GM18870 (cell line): ENCODE measurements at regions not wholly inside any gene's neighbourhood (a gene's known extent, or its start where the extent isn't known, plus 50 kb on each side); places are given as distances from the start of the nearest gene placed in this dataset.
"Not testable (repeated sequence)": the region's sequence is repeated elsewhere in the genome, so short reads cannot be mapped to it uniquely, and the experiment has no call there.

Experiments
- ATAC-seq: cut with Tn5 transposase; IDR thresholded peaks from one replicate; pipeline ENCODE4 v1.9.1; 2021; ENCODE audit warnings: moderate library complexity; ENCODE audit not compliant: unreplicated experiment

- no peak for ATAC-seq
These were observed 817.6 kb downstream of the TNS3 start for GRCh38 chr7:46764100-46764936.

GRCh38 chr7:46763344-46763743, 818.6 kb downstream of the TNS3 start:
- no peak for ATAC-seq

GRCh38 chr7:46759711-46760480, 822.0 kb downstream of the TNS3 start:
- ATAC-seq, result no peak

DNA sequence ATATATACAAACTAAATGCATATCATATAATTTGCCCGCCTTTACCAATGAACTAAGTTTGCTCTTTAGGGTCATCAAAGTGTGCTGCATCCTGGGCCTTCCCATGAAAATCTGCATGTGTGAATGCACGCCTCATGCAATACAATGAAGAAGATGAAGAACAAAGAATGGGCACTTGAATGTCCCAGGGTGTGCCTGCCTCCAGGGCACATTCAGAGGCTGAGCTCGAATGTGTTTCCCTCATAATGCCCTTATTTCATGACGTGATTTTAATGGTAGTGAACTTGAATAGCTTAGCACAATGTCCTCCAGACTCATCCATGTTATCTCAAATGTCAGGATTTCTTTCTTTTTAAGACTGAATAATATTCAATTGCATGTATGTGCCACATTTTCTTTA, 824.9 kb downstream of the TNS3 start:
- no peak for ATAC-seq

DNA sequence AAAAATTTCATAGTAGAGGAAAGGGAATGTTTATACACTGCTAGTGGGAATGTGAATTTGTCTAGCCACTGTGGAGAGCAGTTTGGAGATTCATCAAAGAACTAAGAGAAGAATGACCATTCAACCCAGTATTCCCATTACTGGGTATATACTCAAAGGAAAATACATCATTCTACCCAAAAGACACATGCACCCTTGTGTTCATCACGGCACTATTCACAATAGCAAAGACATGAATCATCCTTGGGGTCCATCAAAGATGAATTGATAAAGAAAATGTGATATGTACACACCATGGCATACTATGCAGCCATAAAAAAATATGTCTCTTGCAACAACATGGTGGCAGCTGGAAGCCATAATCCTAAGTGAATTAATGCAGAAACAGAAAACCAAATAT, 825.7 kb downstream of the TNS3 start:
- ATAC-seq, result no peak

DNA sequence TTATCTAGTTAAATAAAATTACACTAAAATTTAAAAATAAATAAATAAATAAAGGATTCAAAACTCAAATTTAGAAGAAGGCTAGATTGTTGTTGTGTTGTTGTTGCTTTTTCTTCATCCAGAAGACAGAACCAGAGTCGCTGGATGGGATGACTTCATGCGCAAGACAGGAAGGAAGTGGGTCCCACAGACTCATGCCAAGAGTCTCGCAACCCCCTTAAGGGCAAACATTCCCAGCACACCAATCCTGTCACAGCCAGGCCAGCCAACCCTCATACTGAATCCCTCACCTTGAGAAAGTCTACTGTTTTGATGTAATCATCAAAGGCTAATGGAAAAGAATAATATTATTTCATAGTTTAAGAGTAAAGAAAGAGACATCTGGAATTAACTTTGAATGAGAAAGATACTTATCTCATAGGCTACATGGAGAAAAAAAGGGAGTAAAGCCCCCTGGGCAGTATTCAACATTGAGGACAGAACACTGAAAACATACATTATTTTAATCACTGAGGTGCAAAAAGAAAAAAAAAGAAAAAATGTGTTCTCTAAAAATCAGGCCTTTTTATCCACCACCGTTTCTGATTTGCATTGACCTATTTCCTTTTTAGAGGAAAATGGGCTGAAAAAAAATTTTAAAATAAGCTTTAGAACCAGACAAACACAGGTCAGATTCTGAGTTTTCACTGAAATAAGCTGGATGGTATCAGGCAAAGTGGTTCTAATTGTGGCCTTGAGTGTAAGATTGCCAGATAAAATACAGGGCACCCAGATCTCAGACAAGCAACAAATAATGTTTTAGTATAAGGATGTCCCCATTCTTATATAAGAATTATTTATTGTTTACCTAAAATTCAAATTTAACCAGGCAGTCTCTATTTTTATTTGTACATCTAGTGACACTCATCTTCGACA, 826.5 kb downstream of the TNS3 start:
- no peak for ATAC-seq

- no peak for ATAC-seq
These were observed 827.7 kb downstream of the TNS3 start for GRCh38 chr7:46754140-46754720.

GRCh38 chr7:46753662-46754061, 828.2 kb downstream of the TNS3 start:
- no peak for ATAC-seq

- ATAC-seq, result no peak
These were observed 829.0 kb downstream of the TNS3 start for GRCh38 chr7:46752881-46753366.

DNA sequence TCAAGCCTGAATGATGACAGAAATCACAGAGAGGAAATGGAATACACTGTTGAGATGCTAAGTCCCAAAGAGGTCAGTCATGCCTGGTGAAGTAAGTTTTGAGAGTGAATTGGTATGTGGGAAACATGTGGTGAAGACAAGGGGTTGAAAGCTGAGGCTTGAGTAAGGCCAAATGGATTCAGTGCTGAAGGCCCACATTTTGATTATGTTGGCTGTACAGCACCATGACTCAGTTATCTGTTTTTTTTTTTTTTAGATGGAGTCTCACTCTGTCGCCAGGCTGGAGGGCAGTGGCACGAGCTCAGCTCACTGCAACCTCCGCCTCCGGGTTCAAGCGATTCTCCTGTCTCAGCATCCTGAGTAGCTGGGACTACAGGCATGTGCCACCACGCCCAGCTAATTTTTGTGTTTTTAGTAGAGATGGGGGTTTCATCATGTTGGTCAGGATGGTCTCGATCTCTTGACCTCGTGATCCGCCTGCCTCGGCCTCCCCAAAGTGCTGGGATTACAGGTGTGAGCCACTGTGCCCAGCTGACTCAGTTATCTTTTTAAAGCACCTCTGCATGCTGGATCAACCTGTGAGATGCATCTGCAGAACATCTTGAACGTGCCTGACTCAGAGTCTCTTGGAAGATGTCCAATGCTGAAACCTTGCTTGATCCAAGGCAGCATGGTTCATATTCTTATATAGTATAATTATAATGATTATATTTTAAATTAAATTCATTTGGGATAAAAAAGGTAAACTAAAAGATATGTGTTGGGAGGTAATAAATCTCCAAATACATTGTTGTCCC, 829.8 kb downstream of the TNS3 start:
- ATAC-seq, result not testable (repeated sequence)

DNA sequence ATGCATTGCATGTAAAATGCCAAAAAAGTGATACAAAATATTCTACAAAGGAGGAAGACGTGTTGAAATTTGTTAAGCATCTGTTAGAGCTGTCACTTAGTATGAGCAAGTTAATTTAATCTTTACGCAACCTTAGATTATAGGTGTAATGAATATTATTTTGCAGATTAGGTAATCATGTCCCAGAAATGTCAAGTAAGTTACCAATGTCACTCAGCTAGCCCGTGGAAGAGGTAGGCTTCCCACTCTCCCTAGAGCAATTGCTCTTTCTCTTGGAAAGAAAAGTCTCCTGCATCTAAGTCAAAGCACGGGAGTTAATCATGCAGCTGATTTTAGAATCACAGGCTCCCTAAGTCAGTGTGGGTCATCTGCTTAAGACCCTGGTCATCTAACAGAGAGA, 830.4 kb upstream of the IGFBP3 start:
- no peak for ATAC-seq

DNA sequence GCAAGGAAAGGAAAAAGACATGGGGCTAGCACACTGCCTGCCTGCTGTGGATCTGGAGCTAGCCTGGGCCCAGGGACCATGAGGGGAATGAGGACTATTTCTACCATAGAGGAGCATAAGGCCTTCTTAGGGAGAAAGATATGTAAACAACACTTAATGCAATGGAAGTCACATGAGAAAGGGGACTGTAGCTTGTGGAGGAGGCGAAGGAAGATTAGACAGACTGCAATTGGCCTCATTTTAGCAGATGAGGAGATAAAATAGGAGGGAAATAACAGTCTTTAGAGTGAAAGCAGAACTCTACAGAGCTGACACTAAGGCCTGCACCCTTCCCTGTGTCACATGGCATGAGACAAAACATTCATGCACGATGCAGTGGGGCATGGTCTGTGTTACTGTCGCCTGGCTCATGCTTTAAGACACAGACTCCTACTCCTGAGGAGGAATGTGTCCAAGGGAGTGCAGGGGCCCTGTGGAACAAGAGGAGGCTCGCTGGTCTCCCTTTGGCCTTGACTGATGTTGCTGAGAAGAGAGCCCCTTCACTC, 829.3 kb upstream of the IGFBP3 start:
- no peak for ATAC-seq

GRCh38 chr7:46747869-46748576, 827.0 kb upstream of the IGFBP3 start:
- no peak for ATAC-seq

DNA sequence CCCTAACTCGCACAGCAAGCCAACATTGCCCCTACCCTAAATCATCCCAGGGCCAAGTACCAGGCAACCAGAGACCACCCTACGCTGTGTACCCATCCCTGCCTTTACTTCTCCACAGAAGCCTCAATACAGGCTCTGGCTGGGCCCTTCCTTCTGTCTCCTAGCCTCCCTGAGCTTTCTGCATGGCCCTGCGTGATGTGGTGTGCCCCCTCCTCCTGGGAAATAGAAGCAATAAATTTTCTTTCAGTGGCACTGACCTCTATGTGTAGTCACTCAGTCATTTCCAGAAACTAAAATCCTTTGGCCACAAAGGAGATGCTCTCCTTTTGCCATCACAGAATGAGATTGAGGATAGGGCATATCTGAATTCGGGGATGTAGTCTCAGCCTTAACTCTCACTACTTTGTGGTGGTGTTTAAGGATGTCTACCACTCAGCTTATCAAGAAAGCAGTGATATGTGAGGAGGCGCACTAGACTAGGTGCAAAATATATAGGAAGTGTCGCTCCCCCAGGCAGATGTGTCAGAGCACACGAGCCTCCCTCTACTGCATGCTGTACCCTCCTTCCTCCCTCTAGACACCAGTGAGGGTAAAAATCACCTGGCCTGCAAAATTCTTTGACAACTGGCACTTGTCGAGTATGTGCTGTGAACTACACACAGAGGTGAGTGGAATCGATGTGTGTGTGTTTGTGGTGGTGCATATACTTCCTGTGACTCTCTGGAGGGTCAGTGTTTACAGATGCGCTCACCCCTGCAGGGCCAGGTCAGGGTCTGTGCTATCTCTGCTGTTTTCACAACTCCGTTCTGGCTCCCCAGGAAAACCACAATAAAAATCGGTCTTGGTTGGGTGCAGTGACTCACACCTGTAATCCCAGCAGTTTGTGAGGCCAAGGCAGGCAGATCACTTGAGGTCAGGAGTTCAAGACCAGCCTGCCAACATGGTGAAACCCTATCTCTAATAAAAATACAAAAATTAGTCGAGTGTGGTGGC, 825.9 kb upstream of the IGFBP3 start:
- ATAC-seq, result no peak

DNA sequence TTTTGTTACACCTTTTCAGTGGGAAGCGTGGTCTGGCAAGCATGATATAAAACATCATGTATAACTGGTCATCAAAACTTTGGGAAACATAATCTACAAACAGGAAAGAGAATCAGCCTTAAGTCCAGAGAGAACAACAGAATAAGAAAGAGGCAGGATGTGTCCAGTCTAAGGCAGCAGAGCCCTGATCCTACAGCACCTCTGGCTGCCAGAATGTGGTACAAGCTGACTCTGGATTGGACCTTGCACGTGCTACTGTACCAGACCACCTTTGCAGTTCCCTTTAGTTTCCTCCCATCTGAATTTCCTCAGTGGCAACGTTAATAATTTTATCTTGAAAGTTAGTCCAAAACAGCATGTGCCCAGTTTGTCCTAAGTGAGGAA, 824.6 kb upstream of the IGFBP3 start:
- ATAC-seq, result no peak

DNA sequence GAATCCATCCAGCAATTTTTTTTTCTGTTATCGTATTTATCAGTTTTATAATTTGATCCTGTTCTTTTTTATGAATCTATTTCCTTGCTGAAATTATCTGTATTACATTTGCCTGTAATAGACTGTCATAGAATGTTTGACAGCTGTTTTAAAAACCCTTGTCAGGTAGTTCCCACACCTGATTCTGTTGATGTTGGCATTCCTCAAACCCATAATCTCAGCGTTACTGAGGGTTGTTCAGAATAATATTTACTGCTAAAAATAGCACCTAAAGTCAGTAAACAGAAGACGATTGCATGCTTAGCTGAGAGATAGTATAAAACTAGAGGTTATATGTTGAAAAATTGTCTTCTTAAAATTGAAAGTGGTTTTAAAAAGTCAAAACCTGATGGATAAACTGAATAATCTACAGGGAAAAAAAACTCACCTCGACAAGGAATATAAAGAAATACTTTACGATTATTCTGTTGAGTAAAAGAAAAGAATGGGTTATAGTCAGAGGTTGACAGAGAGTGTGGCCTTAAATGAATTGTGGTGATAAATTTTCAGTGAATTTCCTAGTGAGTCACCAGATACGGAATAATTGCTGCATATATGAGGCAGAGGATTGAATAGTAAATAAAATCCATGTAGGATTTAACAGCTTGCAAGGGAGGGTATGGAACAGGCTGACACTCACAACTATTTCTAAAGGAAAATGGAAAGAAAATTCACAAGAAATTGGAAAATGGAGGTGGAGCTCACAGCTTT, 824.1 kb upstream of the IGFBP3 start:
- ATAC-seq, result no peak

- no peak for ATAC-seq
These were observed 821.5 kb upstream of the IGFBP3 start for GRCh38 chr7:46742601-46743000.
